HepG2 (cell line): ENCODE measurements at regions not wholly inside any gene's neighbourhood (a gene's known extent, or its start where the extent isn't known, plus 50 kb on each side); places are given as distances from the start of the nearest gene placed in this dataset.

ENCODE experiments used
- ATAC-seq: fragments of 200-7000 bp; cut with Tn5 transposase; 3 replicates; pipeline ENCODE4 v1.9.1; 2020; ENCODE audit warnings: mild to moderate bottlenecking, moderate library complexity
- BruUV-seq: library from RNA; stranded (reverse); fragments of 400-500 nt; replicated peaks from 2 replicates; lab custom pipeline; 2021; lab: Mats Ljungman, UMichigan
- CTCF ChIA-PET: fragments of 300-600 bp; formaldehyde crosslinking; extraction: SDS; loops from one replicate; lab custom pipeline; 2021; ENCODE audit warnings: low total read pairs, inconsistent platforms, low intra/inter-chr PET ratio; lab: Yijun Ruan, JAX
- POLR2A ChIA-PET: fragments of 350-600 bp; sonication (Branson Sonifier 250); formaldehyde crosslinking; loops from one replicate; lab custom pipeline; 2020; ENCODE audit warnings: antibody characterized with exemption, inconsistent platforms; lab: Yijun Ruan, JAX
- DNase-seq: peaks from one replicate; pipeline ENCODE4 v3.0.0-alpha.2; 2015; ENCODE audit warnings: low spot score
- FAIRE-seq: peaks from 3 replicates; lab custom pipeline; 2011; peaks lifted over from hg19 to GRCh38; lab: Jason Lieb, UNC
- H2AFZ ChIP-seq: one replicate; pipeline ENCODE4 v1.6.1; 2011; ENCODE audit warnings: low read length, inconsistent platforms
- H3K27ac ChIP-seq: fragments of 300-600 bp; 3 replicates; pipeline ENCODE4 v1.8.0; 2011; ENCODE audit warnings: mixed run types, mild to moderate bottlenecking, mixed read lengths, low read length, inconsistent platforms; ENCODE audit not compliant: insufficient read depth; ENCODE audit errors: extremely low read length
- H3K27me3 ChIP-seq, 2 experiments: fragments of 200-600 bp in 1 of 2; 2 replicates in 1 of 2; 3 replicates in 1 of 2; pipeline versions ENCODE4 v1.6.0 to v1.8.0; 2011; ENCODE audit warnings: low read length in 2 of 2, mild to moderate bottlenecking in 2 of 2, moderate library complexity in 2 of 2, inconsistent platforms in 1 of 2; ENCODE audit not compliant: insufficient read depth in 2 of 2, control insufficient read depth in 1 of 2
- H3K36me3 ChIP-seq, 2 experiments: fragments of 200-600 bp in 1 of 2; replicated peaks in 1 of 2; 2 replicates in 1 of 2; 3 replicates in 1 of 2; pipeline versions ENCODE4 v1.5.1 to v1.8.0; 2011; ENCODE audit warnings: low read length in 2 of 2, inconsistent platforms in 1 of 2; ENCODE audit not compliant: insufficient read depth in 2 of 2, control insufficient read depth in 1 of 2
- H3K4me1 ChIP-seq: 2 replicates; pipeline ENCODE4 v1.5.1; 2012; ENCODE audit warnings: low read length, inconsistent platforms; ENCODE audit not compliant: insufficient read depth
- H3K4me2 ChIP-seq: 2 replicates; pipeline ENCODE4 v1.6.0; 2011; ENCODE audit warnings: low read depth, low read length, inconsistent platforms
- H3K4me3 ChIP-seq, 3 experiments: fragments of 200-600 bp in 1 of 3; sonication (generic), shearing (Covaris generic) in 1 of 3; replicated peaks in 1 of 3; 2 replicates each; pipeline ENCODE4 v1.5.1; 2011 to 2016; ENCODE audit warnings: low read length in 3 of 3, inconsistent platforms in 2 of 3, low read depth in 2 of 3, mild to moderate bottlenecking in 2 of 3, control low read depth in 1 of 3, mixed read lengths in 1 of 3; ENCODE audit not compliant: insufficient read depth in 1 of 3
- H3K79me2 ChIP-seq: one replicate; pipeline ENCODE4 v1.6.1; 2011; ENCODE audit warnings: low read length, inconsistent platforms; ENCODE audit not compliant: insufficient read depth
- H3K9ac ChIP-seq: 2 replicates; pipeline ENCODE4 v1.6.0; 2011; ENCODE audit warnings: mild to moderate bottlenecking, low read depth, low read length, inconsistent platforms; ENCODE audit not compliant: insufficient read depth
- H3K9me3 ChIP-seq: 2 replicates; pipeline ENCODE4 v1.5.1; 2012; ENCODE audit warnings: mild to moderate bottlenecking, low read length
- H4K20me1 ChIP-seq: 2 replicates; pipeline ENCODE4 v1.6.0; 2011; ENCODE audit warnings: inconsistent platforms, mild to moderate bottlenecking, low read length, moderate library complexity; ENCODE audit not compliant: insufficient read depth
- AGO2 ChIP-seq: fragments of 200-400 bp; formaldehyde crosslinking; optimal IDR thresholded peaks from 2 replicates; pipeline ENCODE3; 2017; ENCODE audit warnings: mild to moderate bottlenecking, low read depth, low read length, moderate library complexity
- ATRX ChIP-seq: sonication (generic); formaldehyde crosslinking; IDR thresholded peaks from 2 replicates; pipeline ENCODE4 v1.4.0; 2020; ENCODE audit warnings: missing genetic modification reagents, borderline replicate concordance
- HOXA3 ChIP-seq: sonication (generic); formaldehyde crosslinking; IDR thresholded peaks from 2 replicates; pipeline ENCODE4 v1.5.0; 2020; ENCODE audit warnings: missing genetic modification reagents
- MAF1 ChIP-seq: sonication (generic); formaldehyde crosslinking; IDR thresholded peaks from 2 replicates; pipeline ENCODE4 v1.5.0; 2020; ENCODE audit warnings: missing genetic modification reagents, borderline replicate concordance
- MTA3 ChIP-seq: sonication (generic); formaldehyde crosslinking; IDR thresholded peaks from 2 replicates; pipeline ENCODE4 v1.4.0; 2020; ENCODE audit warnings: missing genetic modification reagents
- NPAS2 ChIP-seq: sonication (generic); formaldehyde crosslinking; IDR thresholded peaks from 2 replicates; pipeline ENCODE4 v1.8.0; 2022; ENCODE audit warnings: mild to moderate bottlenecking, missing genetic modification reagents, borderline replicate concordance
- POLR2G ChIP-seq: fragments of 200-400 bp; formaldehyde crosslinking; IDR thresholded peaks from 2 replicates; pipeline ENCODE4 v1.6.1; 2018; ENCODE audit warnings: mild to moderate bottlenecking, low read depth, low read length, moderate library complexity
- TOPORS ChIP-seq: sonication (generic); formaldehyde crosslinking; IDR thresholded peaks from 2 replicates; pipeline ENCODE4 v1.8.0; 2023; ENCODE audit warnings: mild to moderate bottlenecking, missing genetic modification reagents
- ZFY ChIP-seq: sonication (generic); formaldehyde crosslinking; IDR thresholded peaks from 2 replicates; pipeline ENCODE4 v1.4.0; 2020; ENCODE audit warnings: missing genetic modification reagents
- ZNF235 ChIP-seq: sonication (generic); formaldehyde crosslinking; IDR thresholded peaks from 2 replicates; pipeline ENCODE4 v1.8.1; 2023; ENCODE audit warnings: mild to moderate bottlenecking, missing genetic modification reagents, borderline replicate concordance
- ZNF468 ChIP-seq: sonication (generic); formaldehyde crosslinking; IDR thresholded peaks from 2 replicates; pipeline ENCODE4 v1.8.0; 2022; ENCODE audit warnings: mild to moderate bottlenecking, moderate library complexity, missing genetic modification reagents
- ZNF556 ChIP-seq: sonication (generic); formaldehyde crosslinking; IDR thresholded peaks from 2 replicates; pipeline ENCODE4 v1.4.0; 2020; ENCODE audit warnings: mild to moderate bottlenecking, missing genetic modification reagents, borderline replicate concordance
- ZNF564 ChIP-seq: sonication (generic); formaldehyde crosslinking; IDR thresholded peaks from 2 replicates; pipeline ENCODE4 v1.8.1; 2023; ENCODE audit warnings: mild to moderate bottlenecking, missing genetic modification reagents
- ZNF724P ChIP-seq: sonication (generic); formaldehyde crosslinking; IDR thresholded peaks from 2 replicates; pipeline ENCODE4 v1.8.0; 2022; ENCODE audit warnings: missing genetic modification reagents, borderline replicate concordance
- WGBS: methylation state at CpG from one replicate; pipeline ENCODE4 v1.1.6; 2017; ENCODE audit warnings: low lambda C conversion rate; 5-methylcytosine and 5-hydroxymethylcytosine counted together
- in situ Hi-C: cut with HindIII; loops from 2 replicates; pipeline ENCODE4 v1.10.0; 2017; ENCODE audit warnings: low pct_unique_long_range_greater_than_20kb; ENCODE audit not compliant: extremely low pct_ligation_motif_present
- intact Hi-C: fragments of 100-400 bp; cut with micrococcal nuclease; formaldehyde crosslinking; loops from one replicate; pipeline ENCODE4 v1.10.0; 2022; ENCODE audit not compliant: unreplicated experiment
- TF ChIP-seq, protein P1 (sequence below): sonication (generic); formaldehyde crosslinking; IDR thresholded peaks from 2 replicates; pipeline ENCODE4 v1.4.0; 2020; ENCODE audit warnings: mild to moderate bottlenecking, missing genetic modification reagents

DNA sequence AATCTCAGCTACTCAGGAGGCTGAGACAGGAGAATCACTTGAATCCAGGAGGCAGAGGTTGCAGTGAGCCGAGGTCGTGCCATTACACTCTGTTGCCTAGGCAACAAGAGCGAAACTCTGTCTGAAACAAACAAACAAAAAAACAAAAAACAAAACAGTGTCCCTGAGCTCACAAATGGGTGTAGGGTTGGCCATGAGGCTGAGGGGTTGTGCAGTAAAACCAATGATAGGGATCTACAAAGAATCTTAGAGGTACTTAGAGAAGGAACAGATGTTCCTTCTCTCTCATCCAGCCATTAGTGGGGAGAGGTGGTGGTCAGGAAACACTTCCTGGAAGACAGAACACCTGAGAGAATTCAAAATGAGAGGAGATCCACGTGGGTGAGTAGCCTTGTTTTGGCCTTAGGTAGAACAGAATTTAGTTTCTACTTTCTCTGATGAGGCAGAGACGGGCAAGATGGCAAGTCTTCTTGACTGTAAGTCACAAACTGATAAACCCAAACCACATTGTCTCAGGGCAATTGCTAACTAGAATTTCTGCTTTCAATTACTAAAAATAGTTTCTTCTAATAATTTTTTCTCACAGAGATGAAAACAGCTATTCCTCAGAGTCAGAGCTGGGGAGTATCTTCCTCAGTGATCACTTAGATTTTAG, 61.5 kb upstream of the PPM1B start:
- no peak overlapping the region for H3K4me3 ChIP-seq
- no peaks in the 10 kb centered on the region for H3K79me2 ChIP-seq
- intact Hi-C loops (no loop called here), in situ Hi-C loops (no loop called here)
- ChIA-PET POLR2A (no interaction called here), CTCF (no interaction called here)
- WGBS: 35% methylated on average over 5 of the region's 5 CpGs
- DNase-seq: no peak
- no peaks in the 10 kb centered on the region for H3K36me3 ChIP-seq
- H3K9ac ChIP-seq: no peak overlapping the region
- no peak overlapping the region for H2AFZ ChIP-seq
- no peaks in the 10 kb centered on the region for H4K20me1 ChIP-seq
- H3K27ac ChIP-seq: no peak overlapping the region
- FAIRE-seq: no peak
- TF ChIP-seq ZNF564 (CRISPR knock-in tag) (no peak), ZNF556 (CRISPR knock-in tag) (no peak), MAF1 (CRISPR knock-in tag) (no peak), POLR2G (no peak), ZNF724P (no peak), TOPORS (no peak), ZNF235 (no peak), ZNF468 (no peak), ZFY (CRISPR knock-in tag) (no peak), HOXA3 (no peak), MTA3 (CRISPR knock-in tag) (no peak), ATRX (CRISPR knock-in tag) (no peak), AGO2 (no peak), NPAS2 (CRISPR knock-in tag) (no peak)
- TF ChIP-seq, protein P1, sequence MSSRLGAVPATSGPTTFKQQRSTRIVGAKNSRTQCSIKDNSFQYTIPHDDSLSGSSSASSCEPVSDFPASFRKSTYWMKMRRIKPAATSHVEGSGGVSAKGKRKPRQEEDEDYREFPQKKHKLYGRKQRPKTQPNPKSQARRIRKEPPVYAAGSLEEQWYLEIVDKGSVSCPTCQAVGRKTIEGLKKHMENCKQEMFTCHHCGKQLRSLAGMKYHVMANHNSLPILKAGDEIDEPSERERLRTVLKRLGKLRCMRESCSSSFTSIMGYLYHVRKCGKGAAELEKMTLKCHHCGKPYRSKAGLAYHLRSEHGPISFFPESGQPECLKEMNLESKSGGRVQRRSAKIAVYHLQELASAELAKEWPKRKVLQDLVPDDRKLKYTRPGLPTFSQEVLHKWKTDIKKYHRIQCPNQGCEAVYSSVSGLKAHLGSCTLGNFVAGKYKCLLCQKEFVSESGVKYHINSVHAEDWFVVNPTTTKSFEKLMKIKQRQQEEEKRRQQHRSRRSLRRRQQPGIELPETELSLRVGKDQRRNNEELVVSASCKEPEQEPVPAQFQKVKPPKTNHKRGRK: no peak
- no peak for ATAC-seq
- H3K27me3 ChIP-seq: 0 out of 5 replicates have a peak, but pooled peaks cover 0 to 2% of the 10 kb centered on the region in 2 experiments
- peaks cover 7% of the 10 kb centered on the region; the same call in 1 of the 2 replicates for H3K4me1 ChIP-seq
- no peak overlapping the region for H3K4me2 ChIP-seq
- no peaks in the 10 kb centered on the region for H3K9me3 ChIP-seq
- BruUV-seq: no TSS peak
